Activated T-helper 17 cell treated with anti-CD3 and anti-CD28 coated beads, Interleukin-2, amount 50 U/mL, for 72 hours (primary cell): ENCODE measurements at regions not wholly inside any gene's neighbourhood (a gene's known extent, or its start where the extent isn't known, plus 50 kb on each side); places are given as distances from the start of the nearest gene placed in this dataset.

Experiments
- ATAC-seq: fragments of 150-1000 bp; cut with Tn5 transposase; replicated peaks from 2 replicates; pipeline ENCODE4 v1.10.0; 2021; ENCODE audit warnings: mild to moderate bottlenecking, moderate library complexity
- H3K27ac Mint-ChIP-seq: one replicate; pipeline ENCODE4 v1.8.0; 2022; ENCODE audit warnings: mixed read lengths
- H3K27me3 Mint-ChIP-seq: one replicate; pipeline ENCODE4 v1.8.0; 2022; ENCODE audit warnings: mixed read lengths
- H3K36me3 Mint-ChIP-seq: one replicate; pipeline ENCODE4 v1.8.0; 2022; ENCODE audit warnings: low read depth, mild to moderate bottlenecking, mixed read lengths
- H3K4me1 Mint-ChIP-seq: one replicate; pipeline ENCODE4 v1.8.0; 2022; ENCODE audit warnings: mixed read lengths
- H3K4me3 Mint-ChIP-seq: one replicate; pipeline ENCODE4 v1.8.0; 2022; ENCODE audit warnings: mild to moderate bottlenecking, mixed read lengths
- H3K9me3 Mint-ChIP-seq: one replicate; pipeline ENCODE4 v1.8.0; 2022; ENCODE audit warnings: mixed read lengths

GRCh38 chr12:21993438-21993981 is 52.3 kb upstream of the ABCC9 start:
- Mint-ChIP-seq H3K36me3 (no peaks in the 10 kb centered on the region), H3K9me3 (no peaks in the 10 kb centered on the region), H3K27me3 (peaks cover 6% of the 10 kb centered on the region), H3K4me3 (no peak overlapping the region), H3K27ac (no peak overlapping the region), H3K4me1 (peaks cover 6% of the 10 kb centered on the region)
- peak; percentile 18 for ATAC-seq

GRCh38 chr12:21992823-21993222 is 51.6 kb upstream of the ABCC9 start:
- no peak overlapping the region for H3K4me3 Mint-ChIP-seq
- no peak for ATAC-seq
- H3K9me3 Mint-ChIP-seq, result no peaks in the 10 kb centered on the region
- H3K27me3 Mint-ChIP-seq, result peaks cover 7% of the 10 kb centered on the region
- H3K4me1 Mint-ChIP-seq, result peaks cover 6% of the 10 kb centered on the region
- peak overlapping the region; percentile 54 for H3K27ac Mint-ChIP-seq
- no peaks in the 10 kb centered on the region for H3K36me3 Mint-ChIP-seq

GRCh38 chr12:21991526-21991925 is 50.3 kb upstream of the ABCC9 start:
- Mint-ChIP-seq H3K36me3 (no peaks in the 10 kb centered on the region), H3K27ac (no peak overlapping the region), H3K27me3 (peaks cover 15% of the 10 kb centered on the region), H3K9me3 (no peaks in the 10 kb centered on the region), H3K4me1 (peaks cover 6% of the 10 kb centered on the region), H3K4me3 (no peak overlapping the region)
- no peak for ATAC-seq
